Endothelial cell of umbilical vein (primary cell): ENCODE measurements at regions not wholly inside any gene's neighbourhood (a gene's known extent, or its start where the extent isn't known, plus 50 kb on each side); places are given as distances from the start of the nearest gene placed in this dataset.

Experiments
- BruUV-seq: library from RNA; stranded (reverse); fragments of 400-500 nt; replicated peaks from 2 replicates; lab custom pipeline; 2021; lab: Mats Ljungman, UMichigan
- CTCF ChIA-PET: fragments of 300-600, 350-600 bp; sonication (Branson Sonifier 250); formaldehyde crosslinking; loops from one replicate; lab custom pipeline; 2021; ENCODE audit warnings: antibody characterized with exemption, inconsistent platforms; lab: Charles Lee
- POLR2A ChIA-PET: fragments of 300-600, 350-600 bp; sonication (Branson Sonifier 250); formaldehyde crosslinking; loops from one replicate; lab custom pipeline; 2021; ENCODE audit warnings: antibody characterized with exemption, inconsistent platforms; lab: Charles Lee
- DNase-seq: peaks from one replicate; pipeline ENCODE4 v3.0.0-alpha.2; 2011; ENCODE audit warnings: low read depth, low spot score
- FAIRE-seq: peaks from 2 replicates; lab custom pipeline; 2011; peaks lifted over from hg19 to GRCh38; lab: Jason Lieb, UNC
- H2AFZ ChIP-seq: 2 replicates; pipeline ENCODE4 v1.6.0; 2012; ENCODE audit warnings: low read depth, low read length, control low read depth, inconsistent platforms
- H3K27ac ChIP-seq: 2 replicates; pipeline ENCODE4 v1.5.1; 2011; ENCODE audit warnings: low read depth, mild to moderate bottlenecking, control low read depth, low read length, moderate library complexity; ENCODE audit not compliant: insufficient read depth
- H3K27me3 ChIP-seq, 2 experiments: 2 replicates each; pipeline versions ENCODE4 v1.6.0 to v1.6.1; 2011; ENCODE audit warnings: low read length in 2 of 2, mixed read lengths in 1 of 2; ENCODE audit not compliant: control insufficient read depth in 2 of 2, insufficient read depth in 2 of 2
- H3K36me3 ChIP-seq, 2 experiments: 2 replicates in 1 of 2; 3 replicates in 1 of 2; pipeline ENCODE4 v1.5.1; 2011; ENCODE audit warnings: low read length in 2 of 2, mild to moderate bottlenecking in 1 of 2, moderate library complexity in 1 of 2; ENCODE audit not compliant: control insufficient read depth in 2 of 2, insufficient read depth in 2 of 2; ENCODE audit errors: extremely low read depth in 1 of 2
- H3K4me1 ChIP-seq: 3 replicates; pipeline ENCODE4 v1.5.1; 2011; ENCODE audit warnings: mild to moderate bottlenecking, low read length; ENCODE audit not compliant: control insufficient read depth, insufficient read depth; ENCODE audit errors: extremely low read depth
- H3K4me2 ChIP-seq: 2 replicates; pipeline ENCODE4 v1.6.1; 2011; ENCODE audit warnings: low read length, control low read depth, mixed read lengths; ENCODE audit not compliant: insufficient read depth
- H3K4me3 ChIP-seq, 3 experiments: fragments of 200-600 bp in 1 of 3; sonication (generic), shearing (Covaris generic) in 1 of 3; replicated peaks in 1 of 3; 2 replicates each; pipeline ENCODE4 v1.5.1; 2011 to 2016; ENCODE audit warnings: control low read depth in 3 of 3, low read length in 3 of 3, mild to moderate bottlenecking in 2 of 3, inconsistent platforms in 1 of 3, low read depth in 1 of 3, moderate library complexity in 1 of 3; ENCODE audit not compliant: insufficient read depth in 1 of 3
- H3K79me2 ChIP-seq: 2 replicates; pipeline ENCODE4 v1.6.0; 2012; ENCODE audit warnings: low read length, inconsistent platforms; ENCODE audit not compliant: control insufficient read depth, insufficient read depth
- H3K9ac ChIP-seq: replicated peaks from 2 replicates; pipeline ENCODE3; 2011; ENCODE audit warnings: low read length, control low read depth; ENCODE audit not compliant: insufficient read depth; ENCODE audit errors: extremely low read depth
- H3K9me1 ChIP-seq: replicated peaks from 3 replicates; pipeline ENCODE4 v1.6.0; 2011; ENCODE audit warnings: mild to moderate bottlenecking, low read length; ENCODE audit not compliant: control insufficient read depth, insufficient read depth; ENCODE audit errors: extremely low read depth
- H3K9me3 ChIP-seq: replicated peaks from 2 replicates; pipeline ENCODE4 v1.5.1; 2012; ENCODE audit warnings: low read length, inconsistent platforms; ENCODE audit not compliant: control insufficient read depth, insufficient read depth
- H4K20me1 ChIP-seq: replicated peaks from 2 replicates; pipeline ENCODE3; 2011; ENCODE audit warnings: mild to moderate bottlenecking, low read length; ENCODE audit not compliant: control insufficient read depth, insufficient read depth; ENCODE audit errors: extremely low read depth
- CTCF ChIP-seq, 2 donors: IDR thresholded peaks; 1 replicate in 1 of 2; 2 replicates in 1 of 2; pipeline ENCODE4 v1.5.1; 2011; ENCODE audit warnings: low read length in 2 of 2, mild to moderate bottlenecking in 2 of 2, moderate library complexity in 2 of 2, control low read depth in 1 of 2, inconsistent platforms in 1 of 2, low read depth in 1 of 2; ENCODE audit not compliant: insufficient read depth in 1 of 2; ENCODE audit errors: extremely low read depth in 1 of 2
- FOS ChIP-seq: IDR thresholded peaks from 2 replicates; pipeline ENCODE4 v1.6.1; 2011; ENCODE audit warnings: mild to moderate bottlenecking, low read length, moderate library complexity, borderline replicate concordance; ENCODE audit not compliant: insufficient read depth
- GATA2 ChIP-seq: IDR thresholded peaks from 2 replicates; pipeline ENCODE4 v1.7.0; 2011; ENCODE audit warnings: low read depth, mild to moderate bottlenecking, moderate library complexity, mixed read lengths, low read length; ENCODE audit not compliant: insufficient read length, insufficient read depth
- JUN ChIP-seq: IDR thresholded peaks from 2 replicates; pipeline ENCODE4 v1.6.1; 2011; ENCODE audit warnings: borderline replicate concordance, low read depth; ENCODE audit not compliant: insufficient read length, insufficient read depth
- POLR2A ChIP-seq: IDR thresholded peaks from 2 replicates; pipeline ENCODE4 v1.6.1; 2012; ENCODE audit warnings: low read depth, mild to moderate bottlenecking, control low read depth, low read length
- POLR2AphosphoS5 ChIP-seq: IDR thresholded peaks from 2 replicates; pipeline ENCODE4 v1.6.1; 2012; ENCODE audit warnings: low read depth, mild to moderate bottlenecking, control low read depth, low read length, moderate library complexity; ENCODE audit not compliant: insufficient read depth
- dilution Hi-C: fragments of 300-500 bp; cut with MboI; formaldehyde crosslinking; loops from one replicate; pipeline ENCODE4 v1.15.0; 2019; ENCODE audit warnings: low sequenced_read_pairs; ENCODE audit not compliant: extremely low pct_ligation_motif_present
- intact Hi-C: fragments of 100-400 bp; cut with micrococcal nuclease; formaldehyde crosslinking; loops from one replicate; pipeline ENCODE4 v1.10.0; 2022
- TF ChIP-seq, protein P1 (sequence below): IDR thresholded peaks from 2 replicates; pipeline ENCODE4 v1.6.1; 2011; ENCODE audit not compliant: insufficient read depth, insufficient read length

DNA sequence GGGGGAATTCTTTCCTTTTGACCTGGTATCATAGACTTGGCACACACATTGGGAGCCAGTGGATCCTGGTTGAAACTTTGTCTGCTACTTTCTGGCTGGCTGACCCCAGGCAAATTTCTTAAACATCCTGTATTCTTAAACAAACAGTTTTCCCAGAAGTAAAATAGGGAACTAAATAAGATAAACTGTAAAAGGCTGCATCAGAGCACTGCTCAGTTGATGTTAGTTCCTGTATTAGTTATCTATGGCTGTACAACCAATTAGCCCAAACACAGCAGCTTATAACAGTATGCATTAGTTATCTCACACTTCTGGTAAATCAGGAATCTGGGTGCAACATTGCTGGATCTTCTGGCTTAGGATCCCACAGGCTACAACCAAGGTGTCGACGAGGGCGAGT lies 73.1 kb upstream of the SLCO3A1 start:
- intact Hi-C loops (no loop called here), dilution Hi-C loops (no loop called here)
- Histone ChIP-seq H3K27ac (no peak overlapping the region), H3K9me1 (no peaks in the 10 kb centered on the region), H3K9ac (no peak overlapping the region), H3K79me2 (no peaks in the 10 kb centered on the region), H3K4me2 (no peak overlapping the region), H4K20me1 (no peaks in the 10 kb centered on the region), H3K27me3 (no peaks in the 10 kb centered on the region), H3K9me3 (peaks cover 2% of the 10 kb centered on the region), H3K36me3 (no peaks in the 10 kb centered on the region), H2AFZ (no peak overlapping the region), H3K4me1 (no peaks in the 10 kb centered on the region), H3K4me3 (no peak overlapping the region)
- DNase-seq (no peak), FAIRE-seq (no peak)
- BruUV-seq = no TSS peak
- TF ChIP-seq CTCF (IDR thresholded peaks at IDR 0.05; ENCODE audit: extremely low read depth in 1 of 2, insufficient read depth in 1 of 2, low read depth in 1 of 2, low read length in 2 of 2) = no peak
- ChIA-PET CTCF (no interaction called here), POLR2A (no interaction called here)

- dilution Hi-C loops (no loop called here), intact Hi-C loops (no loop called here)
- no peak for TF ChIP-seq GATA2
- TF ChIP-seq, protein P1, sequence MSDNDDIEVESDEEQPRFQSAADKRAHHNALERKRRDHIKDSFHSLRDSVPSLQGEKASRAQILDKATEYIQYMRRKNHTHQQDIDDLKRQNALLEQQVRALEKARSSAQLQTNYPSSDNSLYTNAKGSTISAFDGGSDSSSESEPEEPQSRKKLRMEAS = no peak
- TF ChIP-seq POLR2AphosphoS5 = no peak
- no peak for TF ChIP-seq JUN
- TF ChIP-seq POLR2A = no peak
- TF ChIP-seq FOS = no peak
- TF ChIP-seq CTCF (IDR thresholded peaks at IDR 0.05; ENCODE audit: extremely low read depth in 1 of 2, insufficient read depth in 1 of 2, low read depth in 1 of 2, low read length in 2 of 2) = no peak
- H3K79me2 ChIP-seq = no peaks in the 10 kb centered on the region
- H3K9me3 ChIP-seq = peaks cover 4% of the 10 kb centered on the region
- H3K9ac ChIP-seq = no peak overlapping the region
- POLR2A ChIA-PET = no interaction called here
- CTCF ChIA-PET = no interaction called here
- no peak overlapping the region for H3K27ac ChIP-seq
- DNase-seq = no peak
- H3K9me1 ChIP-seq = no peaks in the 10 kb centered on the region
- BruUV-seq = no TSS peak
- H3K4me3 ChIP-seq = no peak overlapping the region
- no peaks in the 10 kb centered on the region for H3K36me3 ChIP-seq
- H3K4me2 ChIP-seq = no peak overlapping the region
- H3K27me3 ChIP-seq = no peaks in the 10 kb centered on the region
- H4K20me1 ChIP-seq = no peaks in the 10 kb centered on the region
- no peak for FAIRE-seq
- no peak overlapping the region for H2AFZ ChIP-seq
- no peaks in the 10 kb centered on the region for H3K4me1 ChIP-seq
Observed at GRCh38 chr15:91782221-91782620, 71.3 kb upstream of the SLCO3A1 start.
